ENCODE measurements at regions not wholly inside any gene's neighbourhood (a gene's known extent, or its start where the extent isn't known, plus 50 kb on each side); places are given as distances from the start of the nearest gene placed in this dataset.

GRCh38 chrX:149152941-149153340 is 352.2 kb downstream of the IDS start:
- intact Hi-C loops (cut with DNase I, micrococcal nuclease): no loop called here
- Histone ChIP-seq H3K4me3 (no peak overlapping the region), H3K9me3 (no peaks in the 10 kb centered on the region), H3K4me1 (ENCODE audit: low read depth) (no peaks in the 10 kb centered on the region), H3K36me3 (ENCODE audit: low read depth) (no peaks in the 10 kb centered on the region)
- DNase-seq: no peak
- ATAC-seq: no peak
- no peak for TF ChIP-seq CTCF (IDR thresholded peaks at IDR 0.05)

- TF ChIP-seq CTCF (IDR thresholded peaks at IDR 0.05): no peak
- Histone ChIP-seq H3K4me1 (ENCODE audit: low read depth) (no peaks in the 10 kb centered on the region), H3K9me3 (no peaks in the 10 kb centered on the region), H3K4me3 (no peak overlapping the region), H3K36me3 (ENCODE audit: low read depth) (no peaks in the 10 kb centered on the region)
- no peak for ATAC-seq
- DNase-seq: no peak
- intact Hi-C loops (cut with DNase I, micrococcal nuclease): no loop called here
These were observed 353.0 kb downstream of the IDS start for GRCh38 chrX:149151805-149152757.

- ATAC-seq (no peak), DNase-seq (no peak)
- intact Hi-C loops (cut with DNase I, micrococcal nuclease): no loop called here
- H3K4me3 ChIP-seq: no peak overlapping the region
- TF ChIP-seq CTCF (IDR thresholded peaks at IDR 0.05): no peak
- H3K4me1 ChIP-seq (ENCODE audit: low read depth): no peaks in the 10 kb centered on the region
- H3K9me3 ChIP-seq: no peaks in the 10 kb centered on the region
- no peaks in the 10 kb centered on the region for H3K36me3 ChIP-seq (ENCODE audit: low read depth)
These were observed 359.2 kb downstream of the IDS start for GRCh38 chrX:149145845-149146285.

- DNase-seq: no peak
- Histone ChIP-seq H3K9me3 (no peaks in the 10 kb centered on the region), H3K4me1 (ENCODE audit: low read depth) (no peaks in the 10 kb centered on the region), H3K36me3 (ENCODE audit: low read depth) (no peaks in the 10 kb centered on the region), H3K4me3 (no peak overlapping the region)
- no peak for TF ChIP-seq CTCF (IDR thresholded peaks at IDR 0.05)
- no peak for ATAC-seq
- intact Hi-C loops (cut with DNase I, micrococcal nuclease): no loop called here
These were observed 373.3 kb downstream of the IDS start for GRCh38 chrX:149131774-149132173.

GRCh38 chrX:149129767-149130166 is 375.3 kb downstream of the IDS start:
- intact Hi-C loops (cut with DNase I, micrococcal nuclease): no loop called here
- Histone ChIP-seq H3K4me3 (no peak overlapping the region), H3K36me3 (ENCODE audit: low read depth) (no peaks in the 10 kb centered on the region), H3K4me1 (ENCODE audit: low read depth) (no peaks in the 10 kb centered on the region), H3K9me3 (no peaks in the 10 kb centered on the region)
- DNase-seq: no peak
- no peak for TF ChIP-seq CTCF (IDR thresholded peaks at IDR 0.05)
- ATAC-seq: no peak

Data from mucosa of descending colon (tissue), 3 donors.